HepG2 (cell line): ENCODE measurements at regions not wholly inside any gene's neighbourhood (a gene's known extent, or its start where the extent isn't known, plus 50 kb on each side); places are given as distances from the start of the nearest gene placed in this dataset.

Experiments used
- CTCF ChIP-seq: sonication (generic); formaldehyde crosslinking; IDR thresholded peaks from 2 replicates; pipeline ENCODE4 v1.5.0; 2020; ENCODE audit warnings: mild to moderate bottlenecking, missing genetic modification reagents, moderate library complexity
- EP300 ChIP-seq, 3 experiments: sonication (generic) in 1 of 3; formaldehyde crosslinking in 1 of 3; IDR thresholded peaks; 2 replicates each; pipeline versions ENCODE4 v1.5.1 to v1.6.1; 2011 to 2020; ENCODE audit warnings: low read depth in 2 of 3, low read length in 2 of 3, borderline replicate concordance in 1 of 3, improper control_type of control experiment in 1 of 3, mild to moderate bottlenecking in 1 of 3, missing genetic modification reagents in 1 of 3, moderate library complexity in 1 of 3
- FOXK2 ChIP-seq: fragments of 450-650 bp; IDR thresholded peaks from 2 replicates; pipeline ENCODE4 v1.6.1; 2016
- HCFC1 ChIP-seq: fragments of 150-350 bp; IDR thresholded peaks from 2 replicates; pipeline ENCODE4 v1.6.1; 2014; ENCODE audit warnings: low read depth, low read length
- JUN ChIP-seq: sonication (generic); formaldehyde crosslinking; IDR thresholded peaks from 2 replicates; pipeline ENCODE4 v1.4.0; 2020; ENCODE audit warnings: mild to moderate bottlenecking, missing genetic modification reagents
- KAT2B ChIP-seq: fragments of 150-350 bp; IDR thresholded peaks from 2 replicates; pipeline ENCODE4 v1.6.1; 2014; ENCODE audit warnings: low read depth, low read length, borderline replicate concordance
- SAFB2 ChIP-seq: sonication (generic); formaldehyde crosslinking; IDR thresholded peaks from 2 replicates; pipeline ENCODE4 v1.5.1; 2020; ENCODE audit warnings: missing genetic modification reagents, low read depth, mild to moderate bottlenecking, borderline replicate concordance
- TCF7 ChIP-seq: sonication (generic); IDR thresholded peaks from 2 replicates; pipeline ENCODE4 v1.6.1; 2016; ENCODE audit warnings: antibody characterized with exemption, low read depth
- TMF1 ChIP-seq: sonication (generic); formaldehyde crosslinking; IDR thresholded peaks from 2 replicates; pipeline ENCODE4 v1.8.1; 2022; ENCODE audit warnings: low read depth, missing genetic modification reagents
- TF ChIP-seq, protein P1 (sequence below), 2 experiments: sonication (generic) in 1 of 2; formaldehyde crosslinking in 1 of 2; IDR thresholded peaks; 2 replicates each; pipeline versions ENCODE4 v1.4.0 to v1.6.1; 2016 to 2020; ENCODE audit warnings: borderline replicate concordance in 1 of 2, low read depth in 1 of 2, mild to moderate bottlenecking in 1 of 2, missing genetic modification reagents in 1 of 2
- TF ChIP-seq, protein P2 (sequence below): sonication (generic); formaldehyde crosslinking; conservative IDR thresholded peaks from 2 replicates; pipeline ENCODE4 v1.4.0; 2020; ENCODE audit warnings: missing genetic modification reagents

GRCh38 chr1:198007687-198008607 is 90.8 kb downstream of the LHX9 start:
- TF ChIP-seq TMF1 (CRISPR knock-in tag) (no peak), TCF7 (no peak), JUN (CRISPR knock-in tag) (no peak), SAFB2 (CRISPR knock-in tag) (no peak), CTCF (CRISPR knock-in tag) (no peak), KAT2B (no peak), FOXK2 (no peak), HCFC1 (no peak), EP300 (IDR thresholded peaks at IDR 0.05; ENCODE audit: low read depth in 2 of 2, low read length in 2 of 2) (no peak), EP300 (CRISPR knock-in tag; IDR thresholded peaks at IDR 0.05; ENCODE audit: borderline replicate concordance) (no peak)
- TF ChIP-seq, protein P1, sequence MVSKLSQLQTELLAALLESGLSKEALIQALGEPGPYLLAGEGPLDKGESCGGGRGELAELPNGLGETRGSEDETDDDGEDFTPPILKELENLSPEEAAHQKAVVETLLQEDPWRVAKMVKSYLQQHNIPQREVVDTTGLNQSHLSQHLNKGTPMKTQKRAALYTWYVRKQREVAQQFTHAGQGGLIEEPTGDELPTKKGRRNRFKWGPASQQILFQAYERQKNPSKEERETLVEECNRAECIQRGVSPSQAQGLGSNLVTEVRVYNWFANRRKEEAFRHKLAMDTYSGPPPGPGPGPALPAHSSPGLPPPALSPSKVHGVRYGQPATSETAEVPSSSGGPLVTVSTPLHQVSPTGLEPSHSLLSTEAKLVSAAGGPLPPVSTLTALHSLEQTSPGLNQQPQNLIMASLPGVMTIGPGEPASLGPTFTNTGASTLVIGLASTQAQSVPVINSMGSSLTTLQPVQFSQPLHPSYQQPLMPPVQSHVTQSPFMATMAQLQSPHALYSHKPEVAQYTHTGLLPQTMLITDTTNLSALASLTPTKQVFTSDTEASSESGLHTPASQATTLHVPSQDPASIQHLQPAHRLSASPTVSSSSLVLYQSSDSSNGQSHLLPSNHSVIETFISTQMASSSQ (IDR thresholded peaks at IDR 0.05; ENCODE audit: low read depth): no peak
- TF ChIP-seq, protein P1 (CRISPR knock-in tag; IDR thresholded peaks at IDR 0.05; ENCODE audit: borderline replicate concordance): no peak
- TF ChIP-seq, protein P2, sequence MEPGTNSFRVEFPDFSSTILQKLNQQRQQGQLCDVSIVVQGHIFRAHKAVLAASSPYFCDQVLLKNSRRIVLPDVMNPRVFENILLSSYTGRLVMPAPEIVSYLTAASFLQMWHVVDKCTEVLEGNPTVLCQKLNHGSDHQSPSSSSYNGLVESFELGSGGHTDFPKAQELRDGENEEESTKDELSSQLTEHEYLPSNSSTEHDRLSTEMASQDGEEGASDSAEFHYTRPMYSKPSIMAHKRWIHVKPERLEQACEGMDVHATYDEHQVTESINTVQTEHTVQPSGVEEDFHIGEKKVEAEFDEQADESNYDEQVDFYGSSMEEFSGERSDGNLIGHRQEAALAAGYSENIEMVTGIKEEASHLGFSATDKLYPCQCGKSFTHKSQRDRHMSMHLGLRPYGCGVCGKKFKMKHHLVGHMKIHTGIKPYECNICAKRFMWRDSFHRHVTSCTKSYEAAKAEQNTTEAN (CRISPR knock-in tag): no peak
